Lower leg skin (tissue), 4 donors: ENCODE measurements at regions not wholly inside any gene's neighbourhood (a gene's known extent, or its start where the extent isn't known, plus 50 kb on each side); places are given as distances from the start of the nearest gene placed in this dataset.
"Not testable (repeated sequence)": the region's sequence is repeated elsewhere in the genome, so short reads cannot be mapped to it uniquely, and the experiment has no call there.

Experiments
- DNase-seq, 2 donors: peaks; one replicate each; pipeline ENCODE4 v3.0.0-alpha.2; 2019; ENCODE audit warnings: low spot score in 2 of 2
- H3K4me3 ChIP-seq: fragments of 200-600 bp; sonication (generic); 2 replicates; pipeline ENCODE4 v1.5.1; 2017; ENCODE audit warnings: mild to moderate bottlenecking, low read depth; ENCODE audit not compliant: poor library complexity, severe bottlenecking
- POLR2A ChIP-seq, 2 donors: fragments of 450-650 bp; IDR thresholded peaks; one replicate each; pipeline ENCODE4 v1.6.1; 2016 to 2017; ENCODE audit warnings: antibody characterized with exemption in 2 of 2, mild to moderate bottlenecking in 1 of 2, moderate library complexity in 1 of 2
- WGBS, 2 donors: methylation state at CpG; one replicate each; pipeline ENCODE4 v1.1.5; 2018; 5-methylcytosine and 5-hydroxymethylcytosine counted together
- intact Hi-C: fragments of 100-400 bp; cut with DNase I; formaldehyde crosslinking; loops from one replicate; pipeline ENCODE4 v1.15.0; 2023; ENCODE audit warnings: low total_unique reads
- TF ChIP-seq, protein P1 (sequence below), 3 donors: fragments of 450-650 bp; IDR thresholded peaks; one replicate each; pipeline ENCODE4 v1.5.1; 2016; ENCODE audit warnings: antibody characterized with exemption in 3 of 3, mild to moderate bottlenecking in 3 of 3, moderate library complexity in 2 of 3

DNA sequence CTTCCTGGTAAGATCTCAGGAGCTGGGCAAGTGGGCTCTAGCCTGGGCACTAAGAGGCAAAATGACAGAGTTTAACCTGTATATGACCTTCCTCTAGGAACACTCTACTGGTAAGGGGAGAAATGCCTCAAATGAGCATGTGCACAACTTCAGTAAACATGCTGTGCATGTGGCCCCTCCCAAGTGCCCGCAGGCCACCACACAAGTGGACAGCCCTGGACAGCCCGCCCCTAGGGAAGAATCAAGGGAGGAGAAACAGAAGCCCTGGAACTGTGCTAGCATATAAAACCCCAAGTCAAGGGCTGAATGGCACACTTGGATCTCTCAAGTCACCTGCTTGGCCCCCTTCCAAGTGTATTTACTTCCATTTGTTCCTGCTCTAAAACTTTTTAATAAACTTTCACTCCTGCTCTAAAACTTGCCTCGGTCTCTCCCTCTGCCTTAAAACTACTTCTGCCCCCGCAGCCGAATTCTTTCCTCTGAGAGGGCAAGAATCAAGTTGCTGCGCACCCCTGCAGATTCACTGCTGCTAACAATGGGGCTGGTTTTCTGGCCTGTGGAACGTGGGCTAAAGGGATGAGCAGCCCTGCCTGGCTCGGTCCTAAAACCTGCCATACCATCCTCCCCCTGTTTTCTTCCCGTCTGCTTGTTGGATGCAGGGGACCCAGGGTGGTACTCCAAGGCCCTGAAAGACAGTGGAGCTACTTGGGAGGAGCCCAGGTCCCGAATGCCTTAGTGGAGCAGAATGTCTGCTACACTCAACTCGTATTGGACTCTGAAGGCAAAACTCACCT lies 93.5 kb downstream of the IER5 start:
- H3K4me3 ChIP-seq, result no peak overlapping the region
- intact Hi-C loops, result no loop called here
- peak in 1 of 2 donors; percentile 29 for DNase-seq
- 79 to 81% methylated on average over 11 of the region's 11 CpGs for WGBS, 2 donors
- no peak for TF ChIP-seq POLR2A (IDR thresholded peaks at IDR 0.05)
- TF ChIP-seq, protein P1, sequence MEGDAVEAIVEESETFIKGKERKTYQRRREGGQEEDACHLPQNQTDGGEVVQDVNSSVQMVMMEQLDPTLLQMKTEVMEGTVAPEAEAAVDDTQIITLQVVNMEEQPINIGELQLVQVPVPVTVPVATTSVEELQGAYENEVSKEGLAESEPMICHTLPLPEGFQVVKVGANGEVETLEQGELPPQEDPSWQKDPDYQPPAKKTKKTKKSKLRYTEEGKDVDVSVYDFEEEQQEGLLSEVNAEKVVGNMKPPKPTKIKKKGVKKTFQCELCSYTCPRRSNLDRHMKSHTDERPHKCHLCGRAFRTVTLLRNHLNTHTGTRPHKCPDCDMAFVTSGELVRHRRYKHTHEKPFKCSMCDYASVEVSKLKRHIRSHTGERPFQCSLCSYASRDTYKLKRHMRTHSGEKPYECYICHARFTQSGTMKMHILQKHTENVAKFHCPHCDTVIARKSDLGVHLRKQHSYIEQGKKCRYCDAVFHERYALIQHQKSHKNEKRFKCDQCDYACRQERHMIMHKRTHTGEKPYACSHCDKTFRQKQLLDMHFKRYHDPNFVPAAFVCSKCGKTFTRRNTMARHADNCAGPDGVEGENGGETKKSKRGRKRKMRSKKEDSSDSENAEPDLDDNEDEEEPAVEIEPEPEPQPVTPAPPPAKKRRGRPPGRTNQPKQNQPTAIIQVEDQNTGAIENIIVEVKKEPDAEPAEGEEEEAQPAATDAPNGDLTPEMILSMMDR (IDR thresholded peaks at IDR 0.05), result no peak

DNA sequence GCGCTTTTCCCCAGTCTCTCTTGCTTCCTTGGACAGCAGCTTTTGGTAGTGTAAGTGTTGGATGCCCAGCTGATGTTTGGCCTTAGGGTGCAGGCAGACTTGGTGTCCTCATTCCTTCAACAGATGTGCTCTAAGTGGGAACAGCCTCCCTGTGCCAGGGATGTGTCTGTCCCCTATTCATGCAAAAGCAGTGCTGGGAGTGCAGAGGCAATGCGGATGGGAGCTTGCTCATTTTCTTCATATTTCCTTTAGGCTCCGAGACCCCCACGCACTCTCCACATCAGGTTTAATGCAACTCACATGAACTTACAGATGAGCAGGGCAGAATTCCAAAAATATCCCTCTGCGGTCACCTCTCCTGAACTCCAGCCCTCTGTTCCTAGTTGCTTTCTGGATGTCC lies 96.1 kb downstream of the IER5 start:
- DNase-seq, result peak in 1 of 2 donors; percentile 42
- H3K4me3 ChIP-seq, result no peak overlapping the region
- intact Hi-C loops, result no loop called here
- WGBS, 2 donors, result 87 to 89% methylated on average over 5 of the region's 5 CpGs
- TF ChIP-seq, protein P1 (IDR thresholded peaks at IDR 0.05), result no peak
- TF ChIP-seq POLR2A (IDR thresholded peaks at IDR 0.05), result no peak

DNA sequence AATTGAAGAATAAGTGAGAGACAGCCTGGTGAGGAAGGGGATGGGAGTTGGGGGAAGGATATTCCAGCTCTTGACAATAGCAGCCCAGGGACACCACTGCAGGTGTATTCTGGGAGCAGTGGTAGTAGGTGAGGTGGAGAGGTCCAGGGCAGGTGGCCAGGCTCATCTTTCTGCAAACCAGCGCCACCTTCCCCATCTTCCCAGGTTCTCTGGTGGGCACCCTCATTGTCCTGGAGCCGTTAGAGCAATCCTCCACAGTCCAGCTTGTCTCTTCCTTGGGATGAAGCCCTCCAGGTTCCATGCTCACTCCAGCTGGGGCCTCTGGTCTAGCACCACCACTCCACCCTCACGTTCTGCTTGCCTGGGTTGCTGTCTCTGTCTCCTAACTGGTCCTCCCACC lies 97.0 kb downstream of the IER5 start:
- intact Hi-C loops, result no loop called here
- DNase-seq, result peak in 1 of 2 donors; percentile 54

DNA sequence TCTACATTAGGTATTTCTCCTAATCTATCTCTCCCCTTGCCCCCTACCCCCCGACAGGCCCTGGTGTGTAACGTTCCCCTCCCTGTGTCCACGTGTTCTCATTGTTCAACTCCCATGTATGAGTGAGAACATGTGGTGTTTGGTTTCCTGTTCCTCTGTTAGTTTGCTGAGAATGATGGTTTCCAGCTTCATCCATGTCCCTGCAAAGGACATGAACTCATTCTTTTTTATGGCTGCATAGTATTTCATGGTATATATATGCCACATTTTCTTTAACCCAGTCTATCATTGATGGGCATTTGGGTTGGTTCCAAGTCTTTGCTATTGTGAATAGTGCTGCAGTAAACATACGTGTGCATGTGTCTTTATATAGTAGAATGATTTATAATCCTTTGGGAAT lies 97.6 kb downstream of the IER5 start:
- 70 to 71% methylated on average over 4 of the region's 4 CpGs for WGBS, 2 donors
- DNase-seq, H3K4me3 ChIP-seq, intact Hi-C loops: not testable (repeated sequence)

More for the DNA sequence above, 97.0 kb downstream of the IER5 start:
- WGBS, 2 donors, result 49 to 65% methylated on average over 3 of the region's 3 CpGs
- no peak overlapping the region for H3K4me3 ChIP-seq
- TF ChIP-seq POLR2A (IDR thresholded peaks at IDR 0.05), result no peak
- TF ChIP-seq, protein P1 (IDR thresholded peaks at IDR 0.05), result no peak

DNA sequence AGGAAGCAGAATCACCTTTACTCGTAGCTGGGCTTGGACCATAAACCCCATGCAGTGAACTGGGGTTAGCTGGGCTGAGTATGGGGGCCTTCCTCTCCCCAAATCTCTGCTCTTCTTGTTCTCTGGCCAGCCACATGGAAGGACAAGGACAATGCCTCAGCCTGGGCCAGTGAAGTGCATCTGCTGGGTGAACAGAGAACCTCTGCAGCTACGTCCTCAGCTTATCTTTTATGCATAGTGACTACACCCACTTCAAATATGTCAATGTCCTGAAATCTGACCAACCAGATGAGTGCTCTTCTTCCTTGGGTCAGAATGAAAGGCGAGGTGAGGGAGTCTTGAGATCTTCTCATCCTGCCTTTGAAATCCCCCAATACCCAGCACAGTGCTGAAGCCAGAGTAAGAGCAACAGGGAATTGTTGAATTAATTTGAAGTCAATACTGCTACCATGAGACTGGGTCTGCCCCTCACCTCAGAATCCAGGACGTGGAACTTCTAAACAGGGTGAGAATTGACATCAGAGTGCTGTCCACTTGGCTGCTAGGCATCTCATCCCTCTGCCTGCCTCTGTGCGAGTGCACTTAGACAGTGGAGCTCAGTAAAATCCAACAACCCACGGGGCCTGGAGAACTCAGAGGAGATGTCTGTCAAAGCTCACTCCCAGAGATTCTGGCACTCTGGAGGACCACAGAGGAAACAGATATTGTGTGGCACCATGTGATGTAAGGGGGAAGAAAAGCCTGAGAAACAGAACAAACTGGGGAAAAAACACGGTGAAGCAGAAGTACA lies 99.0 kb downstream of the IER5 start:
- TF ChIP-seq, protein P1 (IDR thresholded peaks at IDR 0.05), result no peak
- no peak for TF ChIP-seq POLR2A (IDR thresholded peaks at IDR 0.05)
- DNase-seq, result peak in 1 of 2 donors; percentile 57
- WGBS, 2 donors, result 70 to 72% methylated on average over 7 of the region's 7 CpGs
- intact Hi-C loops, result no loop called here
- no peak overlapping the region for H3K4me3 ChIP-seq

DNA sequence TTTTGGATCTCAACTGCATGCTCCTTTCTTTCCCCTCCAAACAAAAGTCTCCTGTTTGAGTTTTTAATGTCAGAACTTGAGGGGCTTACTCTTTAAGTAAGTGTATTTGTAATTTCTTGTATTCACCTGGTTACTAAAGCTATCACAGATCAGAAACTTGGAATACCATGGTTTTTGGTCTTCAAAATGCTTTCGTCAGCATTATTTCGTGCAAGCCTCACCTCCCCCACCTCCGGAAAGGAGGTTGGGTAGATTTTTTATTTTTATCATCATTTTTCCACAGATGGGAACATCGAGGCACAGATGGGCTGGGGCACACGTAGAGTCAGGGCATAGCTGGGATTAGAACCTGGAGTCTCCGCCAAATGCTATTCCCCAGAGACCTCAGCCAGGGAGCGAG lies 100.7 kb downstream of the IER5 start:
- no peak overlapping the region for H3K4me3 ChIP-seq
- WGBS, 2 donors, result 77 to 78% methylated on average over 7 of the region's 7 CpGs
- no peak for TF ChIP-seq POLR2A (IDR thresholded peaks at IDR 0.05)
- TF ChIP-seq, protein P1 (IDR thresholded peaks at IDR 0.05), result no peak
- DNase-seq, result no peak
- intact Hi-C loops, result no loop called here
